Ishikawa (cell line): ENCODE measurements at regions not wholly inside any gene's neighbourhood (a gene's known extent, or its start where the extent isn't known, plus 50 kb on each side); places are given as distances from the start of the nearest gene placed in this dataset.

ENCODE experiments used
- CREB1 ChIP-seq: IDR thresholded peaks from 2 replicates; pipeline ENCODE4 v1.6.1; 2012; ENCODE audit warnings: low read depth
- EGR1 ChIP-seq: IDR thresholded peaks from 2 replicates; pipeline ENCODE4 v1.6.1; 2012
- EP300 ChIP-seq: IDR thresholded peaks from 2 replicates; pipeline ENCODE4 v1.6.1; 2012; ENCODE audit warnings: borderline replicate concordance
- FOXM1 ChIP-seq: IDR thresholded peaks from 2 replicates; pipeline ENCODE4 v1.6.1; 2012; ENCODE audit warnings: low read depth, borderline replicate concordance
- RAD21 ChIP-seq: IDR thresholded peaks from 2 replicates; pipeline ENCODE4 v1.6.1; 2012; ENCODE audit warnings: low read depth
- TAF1 ChIP-seq: IDR thresholded peaks from 2 replicates; pipeline ENCODE4 v1.6.1; 2012; ENCODE audit warnings: low read depth, mild to moderate bottlenecking
- TEAD4 ChIP-seq: IDR thresholded peaks from 2 replicates; pipeline ENCODE4 v1.6.1; 2012
- YY1 ChIP-seq: IDR thresholded peaks from 2 replicates; pipeline ENCODE4 v1.6.1; 2012; ENCODE audit warnings: low read depth
- TF ChIP-seq, protein P1 (sequence below): IDR thresholded peaks from 2 replicates; pipeline ENCODE4 v1.6.1; 2012
- TF ChIP-seq, protein P2 (sequence below): IDR thresholded peaks from 2 replicates; pipeline ENCODE4 v1.6.1; 2012; ENCODE audit warnings: low read depth, mild to moderate bottlenecking

DNA sequence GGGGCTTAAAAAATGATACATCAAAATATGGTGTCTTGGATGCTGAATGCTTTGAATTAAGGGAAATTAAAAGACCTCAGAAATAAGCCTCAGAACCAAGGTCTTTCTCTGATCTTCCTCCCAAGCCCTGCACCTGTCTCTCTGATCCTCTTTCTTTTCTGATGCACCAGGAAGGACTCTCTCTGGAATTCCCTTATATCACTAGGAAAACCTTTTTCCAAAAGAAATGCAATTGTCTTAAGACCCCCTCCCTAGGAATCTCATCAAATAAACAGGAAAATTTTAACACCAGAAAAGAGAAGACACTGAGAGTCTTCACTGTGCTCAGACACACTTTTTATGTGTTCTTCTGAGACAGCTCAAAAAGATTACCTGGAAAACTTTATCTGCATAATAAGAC lies 159.5 kb upstream of the PTBP2 start:
- TF ChIP-seq RAD21: no peak
- TF ChIP-seq YY1: no peak
- TF ChIP-seq FOXM1: no peak
- no peak for TF ChIP-seq TAF1
- TF ChIP-seq EP300: no peak
- no peak for TF ChIP-seq EGR1
- TF ChIP-seq, protein P1, sequence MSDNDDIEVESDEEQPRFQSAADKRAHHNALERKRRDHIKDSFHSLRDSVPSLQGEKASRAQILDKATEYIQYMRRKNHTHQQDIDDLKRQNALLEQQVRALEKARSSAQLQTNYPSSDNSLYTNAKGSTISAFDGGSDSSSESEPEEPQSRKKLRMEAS: no peak
- TF ChIP-seq, protein P2, sequence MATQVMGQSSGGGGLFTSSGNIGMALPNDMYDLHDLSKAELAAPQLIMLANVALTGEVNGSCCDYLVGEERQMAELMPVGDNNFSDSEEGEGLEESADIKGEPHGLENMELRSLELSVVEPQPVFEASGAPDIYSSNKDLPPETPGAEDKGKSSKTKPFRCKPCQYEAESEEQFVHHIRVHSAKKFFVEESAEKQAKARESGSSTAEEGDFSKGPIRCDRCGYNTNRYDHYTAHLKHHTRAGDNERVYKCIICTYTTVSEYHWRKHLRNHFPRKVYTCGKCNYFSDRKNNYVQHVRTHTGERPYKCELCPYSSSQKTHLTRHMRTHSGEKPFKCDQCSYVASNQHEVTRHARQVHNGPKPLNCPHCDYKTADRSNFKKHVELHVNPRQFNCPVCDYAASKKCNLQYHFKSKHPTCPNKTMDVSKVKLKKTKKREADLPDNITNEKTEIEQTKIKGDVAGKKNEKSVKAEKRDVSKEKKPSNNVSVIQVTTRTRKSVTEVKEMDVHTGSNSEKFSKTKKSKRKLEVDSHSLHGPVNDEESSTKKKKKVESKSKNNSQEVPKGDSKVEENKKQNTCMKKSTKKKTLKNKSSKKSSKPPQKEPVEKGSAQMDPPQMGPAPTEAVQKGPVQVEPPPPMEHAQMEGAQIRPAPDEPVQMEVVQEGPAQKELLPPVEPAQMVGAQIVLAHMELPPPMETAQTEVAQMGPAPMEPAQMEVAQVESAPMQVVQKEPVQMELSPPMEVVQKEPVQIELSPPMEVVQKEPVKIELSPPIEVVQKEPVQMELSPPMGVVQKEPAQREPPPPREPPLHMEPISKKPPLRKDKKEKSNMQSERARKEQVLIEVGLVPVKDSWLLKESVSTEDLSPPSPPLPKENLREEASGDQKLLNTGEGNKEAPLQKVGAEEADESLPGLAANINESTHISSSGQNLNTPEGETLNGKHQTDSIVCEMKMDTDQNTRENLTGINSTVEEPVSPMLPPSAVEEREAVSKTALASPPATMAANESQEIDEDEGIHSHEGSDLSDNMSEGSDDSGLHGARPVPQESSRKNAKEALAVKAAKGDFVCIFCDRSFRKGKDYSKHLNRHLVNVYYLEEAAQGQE: no peak
- no peak for TF ChIP-seq CREB1
- no peak for TF ChIP-seq TEAD4
